HG03565 (cell line): ENCODE measurements at regions not wholly inside any gene's neighbourhood (a gene's known extent, or its start where the extent isn't known, plus 50 kb on each side); places are given as distances from the start of the nearest gene placed in this dataset.
"Not testable (repeated sequence)": the region's sequence is repeated elsewhere in the genome, so short reads cannot be mapped to it uniquely, and the experiment has no call there.

Source experiments
- ATAC-seq: cut with Tn5 transposase; IDR thresholded peaks from one replicate; pipeline ENCODE4 v1.9.1; 2021; ENCODE audit warnings: mild to moderate bottlenecking, moderate library complexity; ENCODE audit not compliant: unreplicated experiment

DNA sequence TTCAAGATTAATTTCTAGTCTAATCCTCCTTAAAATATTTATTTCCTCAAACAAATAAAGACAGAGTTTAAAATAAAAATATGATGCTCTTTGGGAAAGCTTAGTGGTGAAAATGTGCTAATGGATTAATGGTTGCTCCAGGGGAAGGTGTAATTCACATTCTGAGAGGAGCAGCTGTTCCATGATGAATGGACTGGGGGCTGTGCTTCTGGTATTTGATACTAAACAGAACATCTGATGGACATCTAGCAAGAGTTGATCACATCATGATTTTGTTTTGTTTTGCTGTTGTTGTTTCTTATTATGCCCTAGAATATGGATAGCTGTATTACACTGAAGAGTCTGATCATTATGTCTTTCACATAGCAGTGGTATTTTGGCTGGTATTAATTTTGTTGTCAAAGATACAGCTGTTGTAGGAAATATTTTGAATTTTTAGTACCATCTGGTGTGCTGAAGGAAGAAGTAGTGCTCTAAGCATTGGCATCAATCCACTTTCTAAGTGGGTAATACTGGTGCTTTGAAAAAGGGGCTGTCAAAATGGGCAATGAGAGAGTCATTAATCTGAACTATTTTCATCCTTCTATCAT is 296.4 kb downstream of the ADAMTS20 start:
- no peak for ATAC-seq

DNA sequence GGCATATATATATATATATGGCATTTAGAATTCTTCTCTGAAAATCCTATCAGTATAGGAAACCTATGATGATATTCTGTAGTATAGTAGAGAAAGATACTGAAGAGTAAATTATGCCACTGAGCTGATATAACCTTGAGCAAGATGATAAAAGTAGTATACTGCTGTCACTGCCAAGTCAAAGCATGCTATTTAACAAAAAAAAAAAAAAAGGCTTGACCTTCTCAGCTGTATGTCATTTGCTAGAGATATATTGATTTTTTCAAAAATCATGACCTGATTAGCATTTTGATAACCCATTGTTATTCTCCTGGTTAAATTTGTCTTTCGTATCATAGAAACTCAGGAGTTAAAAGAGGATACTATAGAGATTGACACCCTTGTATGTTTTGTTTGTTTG is 299.4 kb downstream of the ADAMTS20 start:
- ATAC-seq: no peak

DNA sequence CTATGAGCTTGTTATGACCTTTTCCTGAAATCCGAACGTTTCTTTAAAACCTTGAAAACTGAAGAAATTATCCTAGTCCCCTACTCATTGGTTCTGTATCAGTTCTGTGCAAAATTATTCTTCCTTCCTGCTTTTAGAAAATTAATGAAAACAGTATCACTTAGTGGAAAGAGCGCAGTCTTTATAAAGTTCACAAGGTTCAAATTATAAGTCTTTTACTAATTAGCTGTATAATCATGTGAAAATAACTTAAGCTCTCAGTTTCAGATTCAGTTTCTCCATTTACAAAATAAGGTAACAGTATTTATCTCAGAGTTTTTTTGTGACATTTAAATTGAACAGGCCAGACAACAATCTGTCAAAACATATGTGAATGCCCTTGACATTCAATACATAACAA is 306.1 kb downstream of the ADAMTS20 start:
- no peak for ATAC-seq

DNA sequence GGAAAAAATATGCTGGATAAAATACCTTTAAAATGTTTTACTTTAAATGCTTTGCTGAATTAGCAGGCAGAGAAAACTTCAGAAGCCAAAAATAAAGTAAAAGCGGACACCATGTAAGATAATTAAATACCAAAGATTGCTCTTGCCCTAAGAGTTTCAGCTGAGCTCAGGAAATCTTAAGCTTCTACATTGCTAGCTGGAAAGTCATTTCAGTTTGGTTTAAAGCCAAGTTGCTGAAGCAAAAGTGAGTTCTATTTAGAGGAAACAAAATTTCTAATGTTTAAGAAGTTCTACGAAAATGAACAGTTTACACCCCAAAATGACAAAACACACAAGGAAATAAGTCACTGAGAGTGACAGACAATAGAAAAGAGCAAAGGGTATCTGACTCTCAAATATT is 310.0 kb downstream of the ADAMTS20 start:
- ATAC-seq: no peak

DNA sequence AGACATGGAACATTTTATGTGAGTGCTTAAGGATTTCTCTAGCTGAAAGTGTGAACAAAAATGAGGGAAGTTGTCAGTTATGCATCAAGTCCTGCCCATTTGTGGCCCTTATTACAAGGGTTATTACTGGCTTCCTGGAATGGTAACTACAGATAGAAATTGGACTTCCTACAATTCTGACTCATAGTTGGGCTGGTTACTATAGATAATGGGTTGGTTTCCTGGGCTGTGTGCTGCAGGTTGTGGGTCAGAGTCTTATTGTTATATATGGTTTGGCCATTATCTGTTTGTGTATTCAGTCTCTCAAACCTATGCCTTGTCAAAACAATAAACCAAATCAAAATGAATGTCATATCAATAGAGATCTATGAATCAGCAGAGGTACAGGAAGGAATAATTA is 313.7 kb downstream of the ADAMTS20 start:
- no peak for ATAC-seq

DNA sequence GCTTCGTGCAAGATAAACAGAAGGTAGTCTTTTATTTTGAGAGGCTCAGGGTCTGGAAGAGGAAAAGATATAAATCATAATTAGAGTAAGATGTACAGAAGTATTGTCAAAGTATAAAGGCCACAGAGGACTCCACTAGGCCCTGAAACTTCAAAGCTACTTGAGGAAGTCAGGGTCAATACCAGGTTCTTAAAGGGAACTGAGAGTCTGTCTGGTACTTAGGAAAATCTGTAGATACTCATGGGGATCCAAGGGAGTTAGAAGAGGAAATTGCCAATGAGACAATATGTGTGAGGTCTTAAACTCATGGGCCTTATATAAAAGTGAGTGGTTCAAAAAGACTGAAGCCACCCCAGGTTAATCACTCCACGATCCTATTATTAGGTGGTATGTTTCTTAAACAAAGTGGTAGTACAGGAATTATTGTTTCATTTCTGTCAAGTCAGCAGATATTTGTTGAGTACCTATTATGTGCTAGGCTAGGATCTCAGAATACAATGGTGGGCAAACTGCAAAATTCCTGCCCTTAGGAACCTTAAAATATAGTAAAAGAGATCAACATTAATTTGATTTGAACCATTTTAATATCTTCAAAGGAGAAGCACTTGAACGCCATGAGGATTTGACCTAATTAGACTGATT is 314.6 kb downstream of the ADAMTS20 start:
- ATAC-seq: no peak

DNA sequence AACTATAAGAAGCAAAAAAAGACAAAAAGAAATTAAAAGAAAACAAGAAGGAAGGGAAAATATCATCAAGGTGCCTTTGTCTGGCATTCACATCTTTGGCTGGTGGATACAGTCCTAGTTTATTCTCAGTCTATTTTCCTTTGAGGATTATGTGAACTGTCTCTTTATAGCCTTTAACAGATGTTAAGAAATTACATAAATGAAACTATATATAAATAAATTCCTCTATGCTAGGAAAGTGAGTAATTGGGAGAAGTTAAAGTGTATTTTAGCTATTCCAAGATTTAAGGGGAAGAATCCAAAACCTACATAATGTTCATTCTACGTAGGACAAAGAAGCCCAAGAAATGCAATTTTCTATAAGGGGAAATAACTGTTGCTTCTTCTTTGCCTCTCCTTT is 316.3 kb downstream of the ADAMTS20 start:
- no peak for ATAC-seq

DNA sequence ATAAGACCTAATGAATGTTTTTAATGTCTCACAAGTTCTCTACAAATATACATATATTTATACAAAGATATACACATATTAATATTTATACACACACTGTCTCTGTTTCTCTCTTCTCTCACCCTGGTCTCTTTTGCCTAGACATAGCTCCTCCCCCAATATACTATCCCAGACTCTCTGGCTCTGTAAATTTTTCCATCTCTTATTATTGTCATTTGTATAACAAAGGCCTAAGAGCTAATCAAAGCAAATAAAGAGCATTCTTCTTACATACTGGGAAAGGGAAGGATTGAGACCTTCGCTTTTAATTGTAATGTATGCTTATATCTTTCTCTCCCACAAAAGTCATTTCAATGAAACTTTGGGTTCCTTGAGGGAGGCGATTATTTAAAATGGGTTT is 318.1 kb downstream of the ADAMTS20 start:
- no peak for ATAC-seq

DNA sequence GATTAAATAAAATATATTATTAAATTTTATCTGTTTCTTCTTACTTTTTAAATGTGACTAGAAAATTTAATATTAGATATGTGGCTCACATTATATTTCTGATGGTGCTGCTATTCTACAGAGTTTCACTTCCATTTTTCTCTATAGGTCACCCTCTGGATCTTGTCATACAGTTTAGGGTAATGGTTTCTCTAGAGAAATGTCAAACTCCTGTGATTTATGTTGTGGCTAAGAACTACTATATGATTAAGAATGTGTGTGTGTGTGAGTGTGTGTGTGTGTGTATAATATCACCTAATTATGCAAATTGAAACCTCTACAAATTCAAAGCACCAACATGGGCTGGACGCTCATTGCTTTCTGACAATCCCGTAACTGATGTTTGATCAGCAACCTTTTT is 325.9 kb downstream of the ADAMTS20 start:
- ATAC-seq: no peak

DNA sequence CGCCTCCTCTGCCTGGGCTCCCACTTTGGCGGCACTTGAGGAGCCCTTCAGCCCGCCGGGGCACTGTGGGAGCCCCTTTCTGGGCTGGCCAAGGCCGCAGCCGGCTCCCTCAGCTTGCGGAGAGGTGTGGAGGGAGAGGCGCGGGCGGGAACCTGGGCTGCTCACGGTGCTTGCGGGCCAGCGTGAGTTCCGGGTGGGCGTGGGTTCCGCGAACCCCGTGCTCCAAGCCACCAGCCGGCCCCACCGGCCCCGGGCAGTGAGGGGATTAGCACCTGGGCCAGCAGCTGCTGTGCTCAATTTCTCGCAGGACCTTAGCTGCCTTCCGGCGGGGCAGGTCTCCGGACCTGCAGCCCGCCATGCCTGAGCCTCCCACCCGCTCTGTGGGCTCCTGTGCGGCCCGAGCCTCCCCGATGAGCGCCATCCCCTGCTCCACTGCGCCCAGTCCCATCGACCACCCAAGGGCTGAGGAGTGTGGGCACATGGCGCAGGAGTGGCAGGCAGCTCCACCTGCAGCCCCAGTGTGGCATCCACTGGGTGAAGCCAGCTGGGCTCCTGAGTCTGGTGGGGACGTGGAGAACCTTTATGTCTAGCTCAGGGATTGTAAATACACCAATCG is 327.7 kb downstream of the ADAMTS20 start:
- not testable (repeated sequence) for ATAC-seq

DNA sequence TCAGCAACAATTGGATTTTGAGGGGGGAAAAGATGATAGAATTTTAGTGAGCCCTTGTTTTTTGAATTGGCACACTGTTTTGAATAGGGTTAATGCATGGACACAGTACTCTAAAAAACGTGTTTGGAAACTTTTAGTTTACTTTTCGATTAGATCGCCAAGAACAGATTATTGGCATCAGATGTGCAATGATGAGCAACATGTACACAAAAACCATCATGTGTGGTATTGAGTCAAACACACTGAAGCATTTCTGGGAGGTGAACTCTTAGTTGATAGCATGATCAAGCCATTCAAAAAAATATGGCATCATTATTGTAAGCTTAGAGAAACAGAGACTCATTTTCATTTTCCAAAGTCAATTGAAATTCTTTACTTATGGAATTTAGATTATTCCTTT is 329.2 kb downstream of the ADAMTS20 start:
- no peak for ATAC-seq

DNA sequence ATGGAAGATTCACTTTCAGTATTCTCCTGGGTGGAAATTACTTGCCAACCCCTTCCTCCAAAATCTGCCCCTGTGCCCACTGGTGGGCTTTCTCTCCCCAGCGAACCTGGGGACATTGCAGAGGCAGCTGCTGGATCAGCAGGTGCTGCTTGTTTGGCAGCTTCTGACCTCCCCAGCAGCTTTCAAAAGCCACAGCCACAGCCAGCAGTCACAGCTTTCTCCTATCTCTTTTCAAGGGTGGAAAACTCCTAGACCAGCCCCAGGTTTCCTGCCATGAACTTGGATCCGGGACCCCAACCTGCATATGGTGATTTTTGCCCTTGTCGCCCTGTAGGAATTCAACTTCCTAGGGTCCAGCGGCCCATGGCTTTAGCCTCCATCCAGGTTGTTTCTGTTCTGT is 330.8 kb downstream of the ADAMTS20 start:
- no peak for ATAC-seq

DNA sequence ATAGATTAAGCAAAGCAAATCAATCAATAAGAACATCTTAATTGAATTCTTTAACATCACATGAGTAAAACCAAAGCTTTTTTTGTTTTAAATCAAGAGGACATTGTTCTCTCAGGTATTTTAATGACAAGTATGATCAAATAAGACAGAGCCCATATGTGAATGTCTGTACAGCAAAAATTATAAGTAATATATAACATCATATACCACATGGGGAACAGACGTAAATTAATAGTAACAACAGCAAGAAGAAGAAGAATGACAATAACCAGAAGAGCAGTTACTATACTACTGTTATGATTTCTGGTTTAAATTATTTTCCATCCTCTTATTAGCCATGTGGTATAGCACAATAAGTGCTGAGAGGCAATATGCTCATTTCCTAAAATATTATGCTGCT is 335.5 kb downstream of the ADAMTS20 start:
- ATAC-seq: no peak

DNA sequence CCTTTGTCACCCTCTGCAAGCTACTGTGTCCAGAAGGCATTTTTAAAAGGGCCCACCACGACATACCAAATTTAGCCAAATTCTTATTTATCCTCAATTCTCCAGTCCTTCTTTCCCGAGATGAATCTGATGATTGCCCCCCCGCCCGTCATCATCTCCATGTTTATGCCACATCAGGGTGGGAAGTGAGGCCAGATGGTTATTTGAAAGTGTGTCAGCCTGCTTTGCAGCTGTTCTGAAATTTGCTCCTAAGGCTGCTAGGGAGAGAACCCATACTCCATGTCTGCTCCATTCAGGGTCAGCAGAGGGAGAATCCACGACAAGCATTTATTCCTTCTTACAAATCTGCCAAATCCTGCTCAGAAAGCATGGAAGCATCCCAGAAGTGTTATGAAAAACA is 337.8 kb downstream of the ADAMTS20 start:
- ATAC-seq: no peak

DNA sequence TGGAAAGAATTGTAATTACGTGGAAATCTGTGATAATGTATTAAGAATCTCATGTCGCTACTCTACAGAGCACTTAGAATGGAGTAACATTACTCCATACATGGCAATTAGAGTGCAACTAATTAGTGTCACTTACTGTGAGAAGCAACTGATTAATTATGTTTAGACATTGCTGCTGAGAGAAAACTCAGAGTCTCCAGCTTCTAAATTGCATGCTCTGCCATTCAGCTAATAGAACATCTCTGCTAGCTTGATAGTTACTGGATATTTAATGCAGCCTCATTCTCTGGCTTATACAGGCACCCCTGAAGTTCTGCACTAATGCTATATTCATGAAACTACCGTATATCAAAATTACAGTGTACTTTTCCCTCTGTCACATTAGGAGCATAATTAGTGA is 338.4 kb downstream of the ADAMTS20 start:
- ATAC-seq: no peak

DNA sequence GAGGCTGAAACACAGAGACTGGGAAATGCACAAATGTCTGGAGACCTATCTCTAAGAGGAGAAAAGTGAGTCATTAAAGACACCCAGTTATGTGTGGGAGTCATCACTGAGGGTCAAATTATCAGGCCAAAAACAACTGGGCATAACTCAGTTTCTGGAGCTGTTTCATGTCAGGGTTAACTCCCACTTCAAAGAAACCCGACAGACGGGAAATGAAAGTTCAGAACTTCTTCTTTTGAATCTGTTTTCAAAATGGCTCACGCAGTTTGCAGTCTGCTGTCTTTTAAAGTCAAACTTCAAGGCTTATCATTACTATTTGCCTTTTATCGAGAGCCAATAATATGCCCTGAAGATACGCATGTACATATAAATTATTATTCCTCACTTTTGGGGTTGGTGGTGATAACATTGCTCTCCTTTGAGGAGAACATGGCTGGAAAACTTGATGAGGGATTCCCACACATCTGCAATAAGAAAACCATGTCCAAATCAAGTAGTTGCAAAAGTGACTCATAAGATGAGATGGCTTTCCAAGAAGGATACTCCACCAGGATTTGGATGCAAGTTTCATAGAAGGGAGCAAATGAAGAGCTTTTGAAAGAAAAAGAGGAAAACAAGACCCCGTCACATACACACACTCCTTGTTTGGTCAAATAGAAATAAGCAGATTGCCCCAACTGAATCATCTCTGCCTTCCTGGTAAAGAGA is 341.4 kb downstream of the ADAMTS20 start:
- ATAC-seq: peak; percentile 98

DNA sequence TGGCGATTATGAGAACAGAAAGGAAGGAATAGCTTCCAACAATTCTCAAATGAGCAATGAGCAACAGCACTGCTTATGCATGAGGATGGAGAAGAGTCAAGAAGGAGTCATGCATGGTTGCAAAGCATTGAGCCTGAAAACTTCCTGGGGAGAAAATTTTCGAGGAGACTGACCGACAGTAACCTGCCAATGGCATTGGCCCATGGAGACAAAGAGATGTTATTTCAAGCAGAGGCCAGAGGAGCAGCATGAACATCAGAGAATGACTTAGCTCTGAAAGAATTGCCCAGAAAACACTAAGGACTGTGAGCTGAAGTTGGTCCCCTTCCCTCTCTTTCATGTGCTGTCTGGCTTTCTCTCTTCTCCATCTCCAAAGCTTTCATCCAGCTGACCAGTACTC is 343.4 kb downstream of the ADAMTS20 start:
- no peak for ATAC-seq

DNA sequence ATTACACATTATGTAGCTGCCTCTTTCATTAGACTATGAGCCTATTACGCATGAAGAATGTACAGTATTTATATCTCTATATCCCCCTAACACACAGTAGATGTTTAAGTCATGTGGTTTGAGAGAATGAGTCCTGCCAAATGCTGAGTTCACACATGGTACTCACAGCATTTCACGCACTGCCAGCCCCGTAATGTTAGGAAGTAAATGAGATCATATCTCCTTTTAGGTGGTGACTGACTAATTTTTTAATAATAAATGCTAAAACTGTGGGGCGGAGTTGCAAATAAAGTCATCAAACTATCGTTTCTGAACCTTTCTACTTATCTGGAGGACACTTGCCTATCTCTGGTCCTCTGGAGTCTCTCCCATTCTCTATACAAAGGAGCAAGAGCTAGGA is 343.8 kb downstream of the ADAMTS20 start:
- no peak for ATAC-seq

DNA sequence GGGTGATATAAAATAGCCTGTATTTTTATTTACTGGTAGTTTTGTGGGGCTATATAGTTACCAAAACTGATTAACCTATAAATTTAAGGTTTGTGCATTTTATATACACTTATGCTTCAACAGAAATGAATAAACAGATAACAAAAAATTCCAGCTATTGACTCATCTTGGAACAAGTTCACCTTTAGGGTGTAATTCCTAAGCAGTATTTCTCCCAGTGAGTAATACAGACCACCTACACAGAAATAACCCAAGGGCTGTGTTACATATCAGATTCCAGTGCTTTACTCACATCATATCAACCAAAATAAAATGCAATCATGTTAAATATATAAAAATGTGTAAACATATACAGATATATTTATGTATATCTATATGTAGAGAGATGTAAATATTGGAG is 345.6 kb downstream of the ADAMTS20 start:
- no peak for ATAC-seq

DNA sequence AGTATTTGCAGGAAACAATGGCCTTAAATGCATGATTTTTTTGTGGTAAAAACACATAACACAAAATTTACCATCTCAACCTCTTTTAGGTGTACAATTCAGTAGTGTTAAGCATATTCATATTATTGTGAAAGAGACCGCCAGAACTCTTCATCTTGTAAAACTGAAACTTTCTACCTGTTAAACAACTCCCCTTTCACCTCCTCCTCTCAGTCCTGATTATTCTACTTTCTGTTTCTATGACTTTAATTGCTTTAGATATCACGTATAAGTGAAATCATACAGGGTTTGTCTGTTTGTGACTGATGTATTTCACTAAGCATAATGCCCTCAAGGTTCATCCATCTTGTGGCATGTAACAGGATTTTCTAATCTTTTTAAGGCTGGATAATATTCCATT is 353.4 kb downstream of the ADAMTS20 start:
- no peak for ATAC-seq

DNA sequence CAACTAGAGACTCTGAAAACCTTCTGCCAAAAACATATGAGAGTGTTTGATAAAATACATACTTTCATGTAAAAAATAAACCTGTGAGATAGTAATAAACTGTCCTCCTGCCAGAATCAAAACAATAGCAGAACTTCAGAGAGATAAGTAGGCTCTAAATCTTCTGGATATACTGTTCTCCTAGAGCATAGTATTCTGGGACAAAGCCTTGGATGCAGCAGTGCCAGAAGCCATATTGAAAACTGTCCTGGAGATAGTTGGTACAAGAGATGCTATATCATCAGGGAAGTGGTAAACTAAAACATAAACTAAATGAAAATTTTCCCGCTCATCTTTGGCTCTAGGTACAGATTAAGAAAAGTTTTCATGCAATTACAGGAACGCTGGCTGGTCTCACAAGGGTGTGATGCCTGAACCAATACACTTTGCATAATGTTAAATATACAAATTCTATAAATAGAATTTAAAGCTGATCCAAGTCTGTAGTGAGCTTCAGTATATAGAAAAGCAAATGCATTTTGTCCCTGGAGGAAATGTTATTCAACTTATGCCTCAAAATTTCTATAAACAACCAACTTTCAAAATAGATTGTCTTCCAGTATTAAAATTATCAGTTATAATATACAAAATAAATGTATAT is 355.6 kb downstream of the ADAMTS20 start:
- no peak for ATAC-seq

DNA sequence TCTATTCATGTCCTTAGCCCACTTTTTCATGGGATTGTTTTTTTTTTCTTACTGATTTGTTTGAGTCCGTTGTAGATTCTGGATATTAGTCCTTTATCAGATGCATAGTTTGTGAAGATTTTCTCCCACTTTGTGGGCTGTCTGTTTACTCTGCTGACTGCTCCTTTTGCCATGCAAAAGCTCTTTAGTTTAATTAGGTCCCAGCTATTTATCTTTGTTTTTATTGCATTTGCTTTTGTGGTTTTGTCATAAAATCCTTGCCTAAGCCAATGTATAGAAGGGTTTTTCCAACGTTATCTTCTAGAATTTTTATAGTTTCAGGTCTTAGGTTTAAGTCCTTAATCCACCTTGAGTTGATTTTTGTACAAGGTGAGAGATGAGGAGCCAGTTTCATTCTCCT is 358.9 kb downstream of the ADAMTS20 start:
- not testable (repeated sequence) for ATAC-seq
